ENCODE measurements at regions not wholly inside any gene's neighbourhood (a gene's known extent, or its start where the extent isn't known, plus 50 kb on each side); places are given as distances from the start of the nearest gene placed in this dataset.
"Not testable (repeated sequence)": the region's sequence is repeated elsewhere in the genome, so short reads cannot be mapped to it uniquely, and the experiment has no call there.

- no peak for DNase-seq (ENCODE audit: low read depth)
- TF ChIP-seq CTCF (IDR thresholded peaks at IDR 0.05; ENCODE audit: insufficient read depth, low read depth, low read length), result no peak
- no peak overlapping the region for H3K4me3 ChIP-seq (ENCODE audit: low read depth, low read length)
These were observed 74.4 kb upstream of the TWIST2 start for GRCh38 chr2:238773472-238773871.

- no peak for TF ChIP-seq CTCF (IDR thresholded peaks at IDR 0.05; ENCODE audit: insufficient read depth, low read depth, low read length)
These were observed 73.8 kb upstream of the TWIST2 start for GRCh38 chr2:238774071-238774470.

GRCh38 chr2:238774980-238775509, 72.8 kb upstream of the TWIST2 start:
- TF ChIP-seq CTCF (IDR thresholded peaks at IDR 0.05; ENCODE audit: insufficient read depth, low read depth, low read length), result no peak
- H3K4me3 ChIP-seq (ENCODE audit: low read depth, low read length), result no peak overlapping the region
- no peak for DNase-seq (ENCODE audit: low read depth)

More at GRCh38 chr2:238774071-238774470, 73.8 kb upstream of the TWIST2 start:
- DNase-seq (ENCODE audit: low read depth), result no peak
- no peak overlapping the region for H3K4me3 ChIP-seq (ENCODE audit: low read depth, low read length)

GRCh38 chr2:238775591-238775990, 72.3 kb upstream of the TWIST2 start:
- TF ChIP-seq CTCF (IDR thresholded peaks at IDR 0.05; ENCODE audit: insufficient read depth, low read depth, low read length), result no peak
- H3K4me3 ChIP-seq (ENCODE audit: low read depth, low read length), result no peak overlapping the region
- DNase-seq (ENCODE audit: low read depth), result no peak

- TF ChIP-seq CTCF (IDR thresholded peaks at IDR 0.05; ENCODE audit: insufficient read depth, low read depth, low read length), result no peak
- no peak overlapping the region for H3K4me3 ChIP-seq (ENCODE audit: low read depth, low read length)
- DNase-seq (ENCODE audit: low read depth), result no peak
These were observed 71.7 kb upstream of the TWIST2 start for GRCh38 chr2:238776003-238776760.

- DNase-seq (ENCODE audit: low read depth); H3K4me3 ChIP-seq (ENCODE audit: low read depth, low read length): not testable (repeated sequence)
These were observed 71.2 kb upstream of the TWIST2 start for GRCh38 chr2:238776761-238777046.

- no peak for DNase-seq (ENCODE audit: low read depth)
- no peak overlapping the region for H3K4me3 ChIP-seq (ENCODE audit: low read depth, low read length)
- TF ChIP-seq CTCF (IDR thresholded peaks at IDR 0.05; ENCODE audit: insufficient read depth, low read depth, low read length), result no peak
These were observed 70.4 kb upstream of the TWIST2 start for GRCh38 chr2:238777369-238778067.

All from fibroblast of villous mesenchyme (primary cell).